OCI-LY1 (cell line): ENCODE measurements at regions not wholly inside any gene's neighbourhood (a gene's known extent, or its start where the extent isn't known, plus 50 kb on each side); places are given as distances from the start of the nearest gene placed in this dataset.

Experiments
- H2AFZ ChIP-seq: fragments of 200-600 bp; sonication (generic), shearing (Covaris generic); 2 replicates; pipeline ENCODE4 v1.6.0; 2014; ENCODE audit warnings: antibody characterized with exemption, mild to moderate bottlenecking, low read length
- H3F3A ChIP-seq: fragments of 200-600 bp; sonication (generic), shearing (Covaris generic); 2 replicates; pipeline ENCODE4 v1.6.0; 2014; ENCODE audit warnings: mild to moderate bottlenecking, antibody characterized with exemption, low read length, moderate library complexity; ENCODE audit not compliant: insufficient read depth
- H3K27ac ChIP-seq: fragments of 200-600 bp; sonication (generic); 2 replicates; pipeline ENCODE4 v1.5.1; 2014; ENCODE audit warnings: low read length, mixed run types, mild to moderate bottlenecking, low read depth; ENCODE audit not compliant: poor library complexity, severe bottlenecking
- H3K27me3 ChIP-seq: fragments of 200-600 bp; sonication (generic); 2 replicates; pipeline ENCODE4 v1.6.0; 2014; ENCODE audit warnings: antibody characterized with exemption, mild to moderate bottlenecking, low read length, moderate library complexity; ENCODE audit not compliant: insufficient read depth
- H3K36me3 ChIP-seq: fragments of 200-600 bp; sonication (generic); 2 replicates; pipeline ENCODE4 v1.6.1; 2014; ENCODE audit warnings: mild to moderate bottlenecking, antibody characterized with exemption, low read length, moderate library complexity, mixed read lengths; ENCODE audit not compliant: insufficient read depth
- H3K4me1 ChIP-seq: fragments of 200-600 bp; sonication (generic); 2 replicates; pipeline ENCODE4 v1.5.1; 2014; ENCODE audit warnings: mild to moderate bottlenecking, low read length, moderate library complexity; ENCODE audit not compliant: insufficient read depth, severe bottlenecking
- H3K4me2 ChIP-seq: fragments of 200-600 bp; sonication (generic), shearing (Covaris generic); 2 replicates; pipeline ENCODE4 v1.6.1; 2014; ENCODE audit warnings: low read length
- H3K4me3 ChIP-seq: fragments of 200-600 bp; sonication (generic); 2 replicates; pipeline ENCODE4 v1.5.1; 2014; ENCODE audit warnings: low read length, low read depth, mild to moderate bottlenecking, mixed read lengths; ENCODE audit not compliant: poor library complexity, severe bottlenecking
- H3K79me2 ChIP-seq: fragments of 200-600 bp; shearing (Covaris generic); 2 replicates; pipeline ENCODE4 v1.6.1; 2016; ENCODE audit warnings: mixed run types, low read length, mixed read lengths; ENCODE audit not compliant: insufficient read depth
- H3K9ac ChIP-seq: fragments of 200-600 bp; sonication (generic), shearing (Covaris generic); 2 replicates; pipeline ENCODE4 v1.6.1; 2014; ENCODE audit warnings: mild to moderate bottlenecking, low read length, mixed read lengths
- H3K9me2 ChIP-seq: fragments of 200-600 bp; sonication (generic), shearing (Covaris generic); 2 replicates; pipeline ENCODE4 v1.6.1; 2014; ENCODE audit warnings: low read depth, mild to moderate bottlenecking, low read length, mixed read lengths
- H3K9me3 ChIP-seq: fragments of 200-600 bp; shearing (Covaris generic); 2 replicates; pipeline ENCODE4 v1.6.1; 2014; ENCODE audit warnings: low read length, mixed read lengths
- H4K20me1 ChIP-seq: fragments of 200-600 bp; sonication (generic), shearing (Covaris generic); 2 replicates; pipeline ENCODE4 v1.6.0; 2016; ENCODE audit warnings: mild to moderate bottlenecking, low read length; ENCODE audit not compliant: insufficient read depth
- EZH2 ChIP-seq: fragments of 200-600 bp; sonication (generic), shearing (Covaris generic); IDR thresholded peaks from 2 replicates; pipeline ENCODE4 v1.8.0; 2017; ENCODE audit warnings: borderline replicate concordance, mixed run types, mild to moderate bottlenecking, antibody characterized with exemption, low read length, moderate library complexity, mixed read lengths
- TF ChIP-seq, protein P1 (sequence below): fragments of 200-600 bp; sonication (generic), shearing (Covaris generic); IDR thresholded peaks from 2 replicates; pipeline ENCODE4 v1.5.1; 2017; ENCODE audit warnings: mild to moderate bottlenecking, antibody characterized with exemption, low read length, moderate library complexity, mixed read lengths

DNA sequence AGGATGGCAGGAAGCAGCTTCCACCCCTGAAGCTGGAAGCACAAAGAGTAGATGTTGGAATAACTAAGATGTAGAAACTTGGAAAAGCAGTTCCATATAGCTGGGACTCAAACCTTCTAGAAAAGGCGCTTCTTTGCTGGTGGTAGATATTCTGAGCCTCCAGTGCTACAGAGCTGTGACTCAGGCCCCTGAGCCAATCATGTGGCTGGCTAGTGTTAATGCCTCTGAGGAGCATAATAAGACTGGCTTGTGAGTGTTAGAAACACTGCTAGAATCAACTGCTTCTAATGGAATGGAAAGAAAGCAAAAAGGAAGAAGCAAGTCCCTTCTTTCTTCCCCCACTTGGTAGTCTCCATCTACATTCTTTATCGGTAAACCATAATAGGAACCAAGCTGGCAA is 234.2 kb upstream of the DMAC1 start:
- Histone ChIP-seq H3K27ac (no peak overlapping the region), H3K36me3 (no peaks in the 10 kb centered on the region), H3K4me3 (no peak overlapping the region), H3K9me2 (no peaks in the 10 kb centered on the region), H4K20me1 (no peaks in the 10 kb centered on the region), H3K79me2 (no peaks in the 10 kb centered on the region), H2AFZ (no peak overlapping the region), H3K4me1 (no peaks in the 10 kb centered on the region), H3F3A (no peaks in the 10 kb centered on the region), H3K27me3 (no peaks in the 10 kb centered on the region), H3K9ac (no peak overlapping the region), H3K4me2 (no peak overlapping the region), H3K9me3 (peaks cover 3% of the 10 kb centered on the region; the same call in 1 of the 2 replicates)
- no peak for TF ChIP-seq EZH2
- TF ChIP-seq, protein P1, sequence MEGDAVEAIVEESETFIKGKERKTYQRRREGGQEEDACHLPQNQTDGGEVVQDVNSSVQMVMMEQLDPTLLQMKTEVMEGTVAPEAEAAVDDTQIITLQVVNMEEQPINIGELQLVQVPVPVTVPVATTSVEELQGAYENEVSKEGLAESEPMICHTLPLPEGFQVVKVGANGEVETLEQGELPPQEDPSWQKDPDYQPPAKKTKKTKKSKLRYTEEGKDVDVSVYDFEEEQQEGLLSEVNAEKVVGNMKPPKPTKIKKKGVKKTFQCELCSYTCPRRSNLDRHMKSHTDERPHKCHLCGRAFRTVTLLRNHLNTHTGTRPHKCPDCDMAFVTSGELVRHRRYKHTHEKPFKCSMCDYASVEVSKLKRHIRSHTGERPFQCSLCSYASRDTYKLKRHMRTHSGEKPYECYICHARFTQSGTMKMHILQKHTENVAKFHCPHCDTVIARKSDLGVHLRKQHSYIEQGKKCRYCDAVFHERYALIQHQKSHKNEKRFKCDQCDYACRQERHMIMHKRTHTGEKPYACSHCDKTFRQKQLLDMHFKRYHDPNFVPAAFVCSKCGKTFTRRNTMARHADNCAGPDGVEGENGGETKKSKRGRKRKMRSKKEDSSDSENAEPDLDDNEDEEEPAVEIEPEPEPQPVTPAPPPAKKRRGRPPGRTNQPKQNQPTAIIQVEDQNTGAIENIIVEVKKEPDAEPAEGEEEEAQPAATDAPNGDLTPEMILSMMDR, result no peak

DNA sequence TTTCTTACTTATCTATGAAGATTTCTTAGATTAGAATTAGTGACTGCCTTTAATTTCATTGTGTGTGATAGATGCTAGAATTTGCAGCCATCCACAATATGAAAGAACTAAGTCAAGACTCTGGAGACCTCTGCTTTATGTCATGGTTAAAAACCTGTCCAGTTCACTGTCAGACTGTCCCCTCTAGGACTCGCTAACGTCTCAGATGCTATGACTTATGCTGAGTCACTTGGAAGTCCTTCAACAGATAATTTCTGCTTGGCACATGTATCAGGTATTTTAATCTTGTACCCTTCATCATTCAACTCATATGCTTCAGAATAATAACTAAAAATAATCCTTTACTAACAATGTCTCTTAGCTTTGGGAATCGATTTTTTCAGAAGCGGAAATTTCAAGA is 230.5 kb upstream of the DMAC1 start:
- H3K4me3 ChIP-seq, result no peak overlapping the region
- TF ChIP-seq, protein P1, result no peak
- no peak for TF ChIP-seq EZH2

DNA sequence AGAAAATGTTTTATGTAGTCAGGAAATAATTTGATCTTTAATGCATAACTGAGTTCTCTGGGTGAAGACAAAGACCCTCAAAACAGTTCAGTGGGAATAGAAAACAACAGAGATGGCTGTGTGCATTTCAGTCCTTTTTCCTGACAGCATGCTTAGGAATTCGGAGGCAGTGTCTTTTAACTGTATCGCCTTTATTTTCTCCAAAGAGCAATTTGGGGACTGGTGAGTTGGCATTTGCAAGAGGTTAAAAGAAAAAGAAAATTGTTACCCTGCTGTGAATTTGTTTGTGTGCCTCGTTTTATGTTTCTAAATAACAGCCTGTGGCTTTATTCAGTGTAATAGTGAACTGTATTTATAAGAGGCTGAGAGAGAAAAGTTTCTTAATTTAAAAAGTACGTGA is 227.8 kb upstream of the DMAC1 start:
- Histone ChIP-seq H3K27me3 (no peaks in the 10 kb centered on the region), H3K4me2 (no peak overlapping the region), H3K27ac (no peak overlapping the region), H3K4me1 (no peaks in the 10 kb centered on the region), H2AFZ (no peak overlapping the region), H3F3A (no peaks in the 10 kb centered on the region), H3K36me3 (no peaks in the 10 kb centered on the region), H3K9me2 (no peaks in the 10 kb centered on the region), H3K9ac (no peak overlapping the region), H3K79me2 (no peaks in the 10 kb centered on the region), H4K20me1 (no peaks in the 10 kb centered on the region), H3K4me3 (no peak overlapping the region), H3K9me3 (peaks cover 6% of the 10 kb centered on the region)
- TF ChIP-seq EZH2, result no peak
- TF ChIP-seq, protein P1, result no peak

More for the DNA sequence above, 230.5 kb upstream of the DMAC1 start:
- Histone ChIP-seq H3F3A (no peaks in the 10 kb centered on the region), H3K36me3 (no peaks in the 10 kb centered on the region), H2AFZ (no peak overlapping the region), H3K9me3 (no peaks in the 10 kb centered on the region), H3K4me2 (no peak overlapping the region), H3K27ac (no peak overlapping the region), H3K4me1 (no peaks in the 10 kb centered on the region), H3K9me2 (no peaks in the 10 kb centered on the region), H3K27me3 (no peaks in the 10 kb centered on the region), H3K9ac (no peak overlapping the region), H4K20me1 (no peaks in the 10 kb centered on the region), H3K79me2 (no peaks in the 10 kb centered on the region)
